ENCODE measurements at regions not wholly inside any gene's neighbourhood (a gene's known extent, or its start where the extent isn't known, plus 50 kb on each side); places are given as distances from the start of the nearest gene placed in this dataset.
"Not testable (repeated sequence)": the region's sequence is repeated elsewhere in the genome, so short reads cannot be mapped to it uniquely, and the experiment has no call there.

DNA sequence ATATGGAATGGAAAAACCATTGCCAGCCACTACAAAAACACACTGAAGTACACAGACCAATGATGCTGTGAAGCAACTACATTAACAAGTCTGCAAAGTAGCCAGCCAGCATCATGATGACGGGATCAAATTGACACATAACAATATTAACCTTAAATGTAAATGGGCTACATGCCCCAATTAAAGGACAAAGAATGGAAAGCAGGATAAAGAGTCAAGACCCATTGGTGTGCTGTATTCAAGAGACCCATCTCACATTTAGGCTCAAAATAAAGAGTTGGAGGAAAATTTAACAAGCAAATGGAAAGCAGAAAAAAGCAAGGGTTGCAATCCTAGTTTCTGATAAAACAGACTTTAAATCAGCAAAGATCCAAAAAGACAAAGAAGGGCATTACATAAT is 188.5 kb upstream of the HAND2 start:
- not testable (repeated sequence) for H3K4me1 Mint-ChIP-seq (ENCODE audit: low read depth); H3K36me3 Mint-ChIP-seq (ENCODE audit: low read depth); DNase-seq; H3K4me3 Mint-ChIP-seq; H3K27ac Mint-ChIP-seq; H3K9me3 Mint-ChIP-seq; H3K27me3 Mint-ChIP-seq

DNA sequence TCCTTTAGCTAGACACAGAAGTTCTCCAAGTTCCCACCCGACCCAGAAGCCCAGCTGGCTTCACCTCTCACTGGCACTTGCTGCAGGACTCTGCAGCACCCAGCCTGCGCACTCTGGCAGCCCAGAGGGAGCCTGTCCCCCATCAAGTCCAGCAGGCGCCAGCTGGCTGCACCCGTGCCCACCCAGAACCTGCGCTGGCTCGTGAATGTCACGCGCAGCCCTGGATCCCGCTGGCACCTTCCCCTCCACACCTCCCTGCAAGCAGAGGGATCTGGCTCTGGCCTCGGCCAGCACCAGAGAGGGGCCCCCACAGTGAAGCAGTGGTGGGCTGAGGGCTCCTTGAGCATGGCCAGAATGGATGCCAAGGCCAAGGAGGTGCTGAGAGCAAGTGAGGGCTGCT is 187.6 kb upstream of the HAND2 start:
- Mint-ChIP-seq H3K9me3 (peaks cover 10% of the 10 kb centered on the region), H3K36me3 (ENCODE audit: low read depth) (no peaks in the 10 kb centered on the region), H3K27me3 (no peaks in the 10 kb centered on the region), H3K4me1 (ENCODE audit: low read depth) (no peaks in the 10 kb centered on the region), H3K4me3 (no peak overlapping the region), H3K27ac (no peak overlapping the region)
- no peak for DNase-seq

DNA sequence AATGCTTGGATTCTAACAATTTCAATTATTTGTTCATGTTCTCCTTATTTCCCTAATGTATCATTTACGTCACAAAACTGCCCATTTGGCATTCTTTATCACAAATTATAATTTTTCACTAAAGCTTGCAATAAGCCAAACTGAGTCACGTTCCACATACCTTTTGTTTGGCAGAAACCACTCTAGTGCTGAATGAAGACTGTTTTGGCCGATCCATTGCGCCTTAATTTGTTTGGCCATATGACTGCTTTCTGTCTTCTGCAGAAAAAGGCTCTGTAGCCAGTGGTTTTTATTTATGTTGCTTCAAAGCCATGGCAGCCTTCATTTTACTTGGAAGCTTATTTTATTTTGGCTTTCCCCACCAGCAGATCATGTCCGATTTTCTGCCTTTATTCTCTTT is 184.4 kb upstream of the HAND2 start:
- DNase-seq = no peak
- Mint-ChIP-seq H3K36me3 (ENCODE audit: low read depth) (no peaks in the 10 kb centered on the region), H3K27me3 (no peaks in the 10 kb centered on the region), H3K9me3 (peaks cover 10% of the 10 kb centered on the region), H3K4me3 (no peak overlapping the region), H3K27ac (no peak overlapping the region), H3K4me1 (ENCODE audit: low read depth) (no peaks in the 10 kb centered on the region)

DNA sequence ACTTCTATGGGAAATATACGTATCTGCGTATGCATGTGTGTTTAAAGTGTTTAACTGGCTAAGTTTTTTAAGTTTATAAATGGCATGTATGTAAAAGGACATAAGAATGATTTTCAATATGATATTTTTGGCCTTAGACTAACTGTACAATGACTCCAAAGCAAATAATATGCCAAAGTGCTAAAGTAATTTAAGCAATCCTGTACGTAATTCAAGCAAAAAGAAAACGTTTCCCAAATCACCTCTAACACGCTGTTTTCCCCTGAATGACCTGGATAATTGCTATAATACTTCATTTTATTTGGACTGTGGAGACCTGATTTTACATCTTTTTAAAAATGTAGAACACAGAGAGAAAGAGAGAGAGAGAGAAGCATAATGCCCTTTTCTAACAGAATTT is 183.0 kb upstream of the HAND2 start:
- H3K36me3 Mint-ChIP-seq (ENCODE audit: low read depth) = no peaks in the 10 kb centered on the region
- no peak overlapping the region for H3K27ac Mint-ChIP-seq
- DNase-seq = no peak

DNA sequence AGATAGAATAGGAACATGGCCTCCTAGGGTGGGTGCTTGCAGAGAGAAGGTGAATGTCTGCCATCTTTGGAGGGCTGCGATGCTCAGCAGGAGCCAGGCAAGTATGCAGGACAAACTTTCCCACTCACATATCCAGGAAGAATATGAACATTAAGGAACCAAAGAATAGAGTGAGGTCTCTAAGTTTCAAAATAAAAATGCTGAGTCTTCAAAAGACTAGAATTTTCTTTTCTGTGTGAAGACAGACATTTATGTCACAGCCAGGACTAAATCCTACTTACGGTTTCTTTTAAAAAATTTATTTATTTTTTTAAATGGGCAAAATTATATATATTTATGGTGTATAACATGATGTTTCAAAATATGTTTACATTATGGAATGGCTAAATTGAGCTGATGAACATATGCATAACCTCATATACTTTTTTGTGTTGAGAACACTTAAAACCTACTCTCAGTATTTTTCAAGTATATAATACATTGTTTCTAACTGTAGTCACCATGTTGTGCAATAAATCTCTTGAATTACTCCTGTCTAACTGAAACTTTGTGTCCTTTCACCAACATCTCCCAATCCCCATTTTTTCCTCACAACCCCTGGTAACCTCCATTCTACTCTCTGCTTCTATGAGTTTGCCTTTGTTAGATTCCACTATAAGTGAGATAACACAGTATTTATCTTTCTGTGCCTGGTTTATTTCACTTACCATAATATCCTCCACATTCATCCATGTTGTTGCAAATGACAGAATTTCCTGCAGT is 177.8 kb upstream of the HAND2 start:
- Mint-ChIP-seq H3K27me3 (no peaks in the 10 kb centered on the region), H3K4me3 (no peak overlapping the region), H3K9me3 (no peaks in the 10 kb centered on the region), H3K4me1 (ENCODE audit: low read depth) (no peaks in the 10 kb centered on the region), H3K36me3 (ENCODE audit: low read depth) (no peaks in the 10 kb centered on the region), H3K27ac (no peak overlapping the region)
- no peak for DNase-seq

More for the DNA sequence above, 183.0 kb upstream of the HAND2 start:
- Mint-ChIP-seq H3K4me3 (no peak overlapping the region), H3K9me3 (peaks cover 2% of the 10 kb centered on the region), H3K4me1 (ENCODE audit: low read depth) (no peaks in the 10 kb centered on the region), H3K27me3 (no peaks in the 10 kb centered on the region)

DNA sequence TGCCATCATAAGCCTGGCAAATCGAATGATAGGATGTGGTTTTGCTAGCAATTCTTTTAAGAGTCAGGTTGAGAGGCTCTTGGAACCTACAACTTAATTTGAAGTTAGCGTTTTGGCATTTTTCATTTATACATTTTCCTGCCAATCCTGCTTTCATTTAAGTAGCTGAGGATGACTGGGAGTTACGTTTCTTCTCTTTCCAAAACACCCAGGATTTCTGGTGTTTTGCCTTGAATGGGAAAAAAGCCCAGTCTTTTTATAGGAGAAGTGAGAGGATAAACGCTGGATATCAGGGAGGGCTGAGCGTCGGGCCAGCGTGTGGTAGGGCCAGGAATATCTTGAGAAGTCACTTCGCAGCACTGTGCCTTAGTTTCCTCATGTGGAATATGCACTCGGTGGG is 174.2 kb upstream of the HAND2 start:
- no peak overlapping the region for H3K4me3 Mint-ChIP-seq

DNA sequence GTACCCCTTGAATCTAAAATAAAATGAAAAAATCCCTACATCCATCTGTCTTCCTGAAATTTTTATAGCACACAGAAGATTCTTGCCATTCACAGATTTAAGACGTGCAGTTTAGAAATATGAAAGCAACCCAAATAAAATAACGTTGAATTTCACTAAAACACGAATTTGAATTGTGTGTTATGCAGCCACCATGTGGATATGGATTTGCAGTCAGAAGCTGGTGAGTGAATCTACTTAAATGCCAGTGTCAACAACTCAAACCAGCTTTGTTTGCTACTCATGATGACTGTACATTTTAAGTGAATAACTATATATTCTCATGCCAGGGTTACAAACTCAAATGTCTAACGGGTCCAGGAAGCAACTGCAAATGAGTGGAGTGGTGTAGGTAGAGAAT is 173.0 kb upstream of the HAND2 start:
- Mint-ChIP-seq H3K4me1 (ENCODE audit: low read depth) (no peaks in the 10 kb centered on the region), H3K36me3 (ENCODE audit: low read depth) (no peaks in the 10 kb centered on the region), H3K27ac (no peak overlapping the region), H3K4me3 (no peak overlapping the region), H3K9me3 (no peaks in the 10 kb centered on the region), H3K27me3 (no peaks in the 10 kb centered on the region)
- no peak for DNase-seq

More for the DNA sequence above, 174.2 kb upstream of the HAND2 start:
- no peaks in the 10 kb centered on the region for H3K4me1 Mint-ChIP-seq (ENCODE audit: low read depth)
- no peak for DNase-seq
- H3K36me3 Mint-ChIP-seq (ENCODE audit: low read depth) = no peaks in the 10 kb centered on the region
- no peaks in the 10 kb centered on the region for H3K9me3 Mint-ChIP-seq
- no peak overlapping the region for H3K27ac Mint-ChIP-seq
- H3K27me3 Mint-ChIP-seq = no peaks in the 10 kb centered on the region

DNA sequence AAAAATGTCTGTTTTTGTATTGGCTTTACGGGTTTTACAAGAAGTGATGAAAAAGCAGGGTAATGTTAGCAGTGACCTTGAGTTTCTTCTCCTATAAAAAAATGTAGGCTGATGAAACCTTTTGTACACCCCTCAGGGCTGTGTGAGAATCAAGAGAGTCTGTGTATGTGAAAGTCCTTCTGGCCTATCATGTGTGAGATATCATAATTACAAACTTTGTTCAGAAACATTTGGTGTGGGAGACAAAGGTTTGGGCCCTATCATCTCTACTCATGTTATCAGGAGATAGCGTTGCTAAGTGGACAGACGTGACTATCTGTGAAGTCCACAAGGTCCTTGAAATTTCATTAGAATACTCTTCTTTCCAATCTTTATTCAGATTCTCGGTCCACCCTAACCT is 170.6 kb upstream of the HAND2 start:
- Mint-ChIP-seq H3K27ac (no peak overlapping the region), H3K36me3 (ENCODE audit: low read depth) (no peaks in the 10 kb centered on the region), H3K27me3 (no peaks in the 10 kb centered on the region), H3K4me1 (ENCODE audit: low read depth) (no peaks in the 10 kb centered on the region), H3K4me3 (no peak overlapping the region), H3K9me3 (no peaks in the 10 kb centered on the region)
- no peak for DNase-seq

DNA sequence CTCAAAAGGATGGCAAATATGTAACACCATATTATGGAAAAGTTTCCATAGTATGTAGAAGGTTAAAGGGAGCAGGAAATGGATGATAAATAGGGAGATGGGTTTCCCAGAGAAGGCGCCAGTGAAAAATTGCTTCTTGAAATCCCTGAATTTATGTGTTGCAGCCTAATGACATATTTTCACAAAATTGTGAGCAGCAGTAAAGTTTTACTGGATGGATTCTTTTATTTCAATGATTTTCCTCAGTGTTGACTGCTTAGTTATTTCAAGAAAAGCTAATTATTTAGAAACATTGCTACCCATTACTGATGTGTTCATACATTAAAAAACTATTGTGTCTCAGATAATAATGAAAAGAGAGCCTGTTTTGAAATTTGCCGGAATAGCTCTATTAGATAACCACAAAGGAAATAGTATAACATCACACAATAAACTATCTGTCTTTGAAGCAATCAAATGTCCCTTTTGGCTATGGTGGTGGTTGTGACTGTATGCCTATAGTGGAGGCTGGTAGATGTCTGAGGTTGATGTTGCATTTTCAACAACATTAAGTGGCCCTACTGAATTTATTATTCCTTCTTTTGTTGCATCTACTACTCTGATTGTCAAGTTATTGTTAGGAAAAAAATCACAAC is 169.9 kb upstream of the HAND2 start:
- DNase-seq = no peak
- H3K4me1 Mint-ChIP-seq (ENCODE audit: low read depth) = no peaks in the 10 kb centered on the region
- no peak overlapping the region for H3K27ac Mint-ChIP-seq
- H3K27me3 Mint-ChIP-seq = no peaks in the 10 kb centered on the region
- no peak overlapping the region for H3K4me3 Mint-ChIP-seq
- H3K9me3 Mint-ChIP-seq = no peaks in the 10 kb centered on the region
- H3K36me3 Mint-ChIP-seq (ENCODE audit: low read depth) = no peaks in the 10 kb centered on the region

DNA sequence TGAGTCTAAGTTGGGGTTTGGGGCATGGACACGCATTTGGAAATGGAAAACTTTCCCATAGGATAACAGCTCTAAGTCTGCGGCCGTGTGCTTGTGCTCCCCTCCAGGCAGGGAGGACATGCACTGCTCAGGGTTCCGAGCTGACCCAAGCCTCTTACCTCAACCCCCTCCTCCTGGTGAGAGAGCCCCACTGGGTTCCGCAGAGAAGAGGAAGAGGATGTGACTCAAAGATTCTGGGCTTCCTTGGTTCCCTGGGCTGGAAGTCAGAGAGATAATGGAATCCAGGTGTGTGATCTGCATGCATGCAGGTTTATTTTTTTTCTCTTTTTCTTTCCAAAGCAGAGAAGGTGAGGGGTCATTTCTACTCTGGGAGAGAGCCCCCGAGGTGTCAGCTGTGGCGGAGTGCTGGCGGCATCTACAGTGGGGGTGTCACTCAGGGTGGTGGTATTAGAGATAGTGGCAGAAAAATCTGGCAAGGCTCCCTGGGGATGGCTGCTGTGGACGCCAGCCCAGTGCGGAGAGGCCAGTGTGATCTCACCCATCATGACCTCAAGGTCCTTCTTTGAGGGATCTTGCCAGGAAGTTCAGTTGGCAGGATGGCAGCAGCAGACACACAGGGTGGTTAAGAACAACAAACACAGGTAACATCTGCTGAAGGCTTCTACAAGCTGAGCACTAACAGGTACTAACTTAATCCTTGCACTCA is 168.7 kb upstream of the HAND2 start:
- no peaks in the 10 kb centered on the region for H3K9me3 Mint-ChIP-seq
- no peaks in the 10 kb centered on the region for H3K36me3 Mint-ChIP-seq (ENCODE audit: low read depth)
- H3K27me3 Mint-ChIP-seq = no peaks in the 10 kb centered on the region
- DNase-seq = no peak
- H3K4me3 Mint-ChIP-seq = no peak overlapping the region
- no peaks in the 10 kb centered on the region for H3K4me1 Mint-ChIP-seq (ENCODE audit: low read depth)
- H3K27ac Mint-ChIP-seq = no peak overlapping the region

DNA sequence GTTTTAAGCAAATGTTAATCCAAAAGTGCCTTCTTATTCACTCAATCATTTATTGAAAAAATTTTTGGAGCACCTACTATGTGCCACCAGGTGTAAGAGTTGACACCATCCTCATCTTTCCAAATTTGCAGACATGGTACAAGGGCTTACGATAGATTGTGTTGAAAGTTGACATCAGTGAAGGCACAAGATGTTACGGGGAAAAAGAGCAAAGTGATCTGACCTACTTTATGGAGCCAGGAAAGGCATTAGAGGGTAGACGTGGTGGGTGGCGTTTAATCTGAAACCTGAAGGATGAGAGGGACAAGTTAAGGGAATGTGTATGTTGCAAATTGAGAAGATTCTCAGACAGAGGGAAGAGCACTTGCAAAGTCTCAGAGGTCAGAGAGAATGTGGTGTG is 167.8 kb upstream of the HAND2 start:
- Mint-ChIP-seq H3K27me3 (no peaks in the 10 kb centered on the region), H3K27ac (no peak overlapping the region), H3K4me1 (ENCODE audit: low read depth) (no peaks in the 10 kb centered on the region), H3K4me3 (no peak overlapping the region), H3K9me3 (no peaks in the 10 kb centered on the region), H3K36me3 (ENCODE audit: low read depth) (no peaks in the 10 kb centered on the region)
- no peak for DNase-seq

DNA sequence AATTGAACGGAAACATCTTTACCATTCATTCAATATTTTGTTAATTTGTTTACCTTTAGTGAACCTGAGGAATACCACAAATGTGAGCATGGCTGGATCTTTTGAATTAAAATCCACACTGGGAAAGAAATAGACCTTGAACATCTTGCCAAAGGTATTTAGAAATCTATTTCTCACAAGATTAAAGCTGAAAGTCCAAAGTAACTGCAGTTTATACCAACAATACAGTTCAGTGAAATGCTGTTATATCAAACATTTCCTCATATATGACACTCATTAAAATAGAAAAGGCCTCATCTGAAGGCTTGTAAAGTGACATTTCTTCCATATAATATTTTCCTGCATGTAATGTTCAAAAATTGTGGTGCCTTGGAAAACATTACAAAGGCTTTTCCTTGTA is 166.5 kb upstream of the HAND2 start:
- Mint-ChIP-seq H3K27ac (no peak overlapping the region), H3K27me3 (no peaks in the 10 kb centered on the region), H3K36me3 (ENCODE audit: low read depth) (no peaks in the 10 kb centered on the region), H3K4me3 (no peak overlapping the region), H3K9me3 (no peaks in the 10 kb centered on the region), H3K4me1 (ENCODE audit: low read depth) (no peaks in the 10 kb centered on the region)
- DNase-seq = no peak

DNA sequence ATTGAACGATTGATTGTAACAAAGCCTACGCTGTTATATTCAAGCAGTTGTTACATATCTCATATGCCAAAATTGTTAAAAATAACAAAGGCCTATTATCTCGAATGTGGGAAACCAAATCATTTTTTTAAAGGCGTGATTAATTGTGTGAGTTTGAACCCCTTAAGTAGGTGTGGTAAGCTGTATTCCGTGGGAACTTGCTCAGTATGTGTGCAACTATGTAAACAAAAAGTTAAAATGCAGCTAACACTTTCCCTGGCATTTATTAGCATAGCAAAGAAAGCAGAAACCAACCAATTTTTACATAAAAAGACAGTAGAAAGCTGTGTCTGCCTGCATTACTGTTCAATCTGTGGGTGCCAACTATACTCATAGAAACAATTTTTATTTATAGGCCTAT is 166.0 kb upstream of the HAND2 start:
- H3K4me3 Mint-ChIP-seq = no peak overlapping the region
- H3K27me3 Mint-ChIP-seq = no peaks in the 10 kb centered on the region
- H3K27ac Mint-ChIP-seq = no peak overlapping the region
- H3K4me1 Mint-ChIP-seq (ENCODE audit: low read depth) = no peaks in the 10 kb centered on the region
- no peaks in the 10 kb centered on the region for H3K9me3 Mint-ChIP-seq
- H3K36me3 Mint-ChIP-seq (ENCODE audit: low read depth) = no peaks in the 10 kb centered on the region
- no peak for DNase-seq

DNA sequence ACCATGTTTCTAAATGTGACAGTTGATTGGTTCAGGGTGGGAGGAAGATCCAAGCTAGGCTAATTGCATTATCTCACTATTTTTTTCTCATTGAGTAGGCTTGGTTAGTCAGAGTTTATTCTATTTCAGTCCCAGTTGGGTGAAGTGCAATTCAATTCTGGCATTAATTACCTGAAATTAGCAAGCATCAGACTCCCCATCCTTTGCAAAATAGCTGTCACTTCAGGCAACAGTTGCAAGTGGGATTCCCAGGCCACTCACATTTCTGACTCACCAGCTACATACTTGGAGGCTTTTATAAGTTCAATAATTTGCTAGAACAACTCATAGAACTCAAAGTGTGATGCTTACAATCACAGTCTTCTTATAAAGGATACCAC is 155.8 kb upstream of the HAND2 start:
- DNase-seq = no peak
- Mint-ChIP-seq H3K36me3 (ENCODE audit: low read depth) (no peaks in the 10 kb centered on the region), H3K27ac (no peak overlapping the region), H3K4me1 (ENCODE audit: low read depth) (no peaks in the 10 kb centered on the region), H3K4me3 (no peak overlapping the region), H3K27me3 (no peaks in the 10 kb centered on the region), H3K9me3 (no peaks in the 10 kb centered on the region)

DNA sequence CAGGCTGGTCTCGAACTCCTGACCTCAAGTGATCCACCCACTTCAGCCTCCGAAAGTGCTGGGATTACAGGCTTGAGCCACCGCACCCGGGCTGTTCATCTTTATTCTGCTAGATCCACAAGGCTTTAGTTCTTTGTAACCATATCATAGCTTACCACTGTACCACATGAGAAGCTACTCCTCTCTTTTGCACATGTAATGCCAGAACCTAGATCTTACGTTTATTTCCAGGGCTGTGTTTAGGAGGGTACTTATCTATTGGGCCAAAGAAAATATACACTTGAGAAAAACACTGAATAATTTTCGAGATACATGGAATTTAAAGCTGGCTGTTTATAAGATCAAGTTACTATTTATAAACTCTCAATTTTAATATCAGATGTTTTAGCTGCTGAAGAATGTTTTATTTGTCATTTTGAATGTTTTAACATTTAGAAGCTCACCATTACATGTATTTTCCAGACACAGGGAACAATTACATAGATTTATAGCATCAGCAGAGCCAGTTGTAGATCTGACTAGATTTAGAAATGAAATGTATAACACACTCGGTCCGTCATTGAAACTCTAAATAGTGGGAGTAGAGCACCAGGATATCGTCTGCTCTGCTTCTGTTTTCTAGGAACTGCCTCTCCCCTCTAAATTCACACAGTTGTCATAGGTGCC is 155.3 kb upstream of the HAND2 start:
- no peak overlapping the region for H3K27ac Mint-ChIP-seq
- no peak for DNase-seq
- no peak overlapping the region for H3K4me3 Mint-ChIP-seq
- no peaks in the 10 kb centered on the region for H3K36me3 Mint-ChIP-seq (ENCODE audit: low read depth)
- no peaks in the 10 kb centered on the region for H3K4me1 Mint-ChIP-seq (ENCODE audit: low read depth)
- no peaks in the 10 kb centered on the region for H3K27me3 Mint-ChIP-seq
- H3K9me3 Mint-ChIP-seq = no peaks in the 10 kb centered on the region
